ENCODE measurements at regions not wholly inside any gene's neighbourhood (a gene's known extent, or its start where the extent isn't known, plus 50 kb on each side); places are given as distances from the start of the nearest gene placed in this dataset.

GRCh38 chr3:43178891-43179366, 73.0 kb upstream of the POMGNT2 start:
- DNase-seq: peak; percentile 54 to 75 (median 65)

GRCh38 chr3:43177085-43177484, 71.2 kb upstream of the POMGNT2 start:
- no peak for DNase-seq

DNA sequence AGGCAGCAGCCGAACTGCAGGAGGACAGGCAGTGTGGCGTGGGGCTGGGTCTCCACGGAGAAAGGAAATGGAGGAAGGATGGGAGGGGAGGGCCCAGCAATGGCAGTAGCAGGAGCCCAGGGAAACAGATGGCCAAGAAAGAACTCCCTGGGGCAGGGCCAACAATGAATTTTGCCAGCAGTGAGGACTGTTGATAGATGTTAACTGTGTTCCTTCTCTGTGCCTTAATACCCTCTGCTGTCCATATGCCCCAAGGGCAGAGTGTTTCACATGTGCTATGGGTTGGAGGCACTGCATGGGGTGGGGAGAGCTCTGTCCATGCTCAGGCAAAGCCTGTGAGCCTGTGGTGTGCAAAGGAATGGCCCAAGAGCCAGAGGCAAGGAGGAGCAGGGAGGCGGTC, 70.8 kb upstream of the POMGNT2 start:
- no peak for DNase-seq

- DNase-seq: no peak
Measured at GRCh38 chr3:43175541-43175940, 69.7 kb upstream of the POMGNT2 start.

- no peak for DNase-seq
Measured at GRCh38 chr3:43173949-43174348, 68.1 kb upstream of the POMGNT2 start.

DNA sequence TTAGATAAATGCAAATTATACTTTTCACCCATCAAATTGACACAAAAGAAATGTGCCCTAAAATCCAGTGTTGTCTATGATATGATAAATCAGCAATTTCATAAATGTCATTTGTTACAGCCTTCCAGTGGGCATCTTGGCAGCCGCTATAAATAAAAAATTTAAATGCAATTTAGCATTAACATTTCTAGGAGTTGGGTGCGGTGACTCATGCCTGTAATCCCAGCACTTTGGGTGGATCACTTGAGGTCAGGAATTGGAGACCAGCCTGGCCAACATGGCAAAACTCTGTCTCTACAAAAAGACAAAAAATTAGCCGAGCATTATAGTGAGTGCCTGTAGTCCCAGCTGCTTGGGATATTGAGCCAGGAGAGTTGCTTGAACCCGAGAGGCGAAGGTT, 65.9 kb upstream of the POMGNT2 start:
- DNase-seq: no peak

- no peak for DNase-seq
Measured at GRCh38 chr3:43170553-43170952, 64.7 kb upstream of the POMGNT2 start.

DNA sequence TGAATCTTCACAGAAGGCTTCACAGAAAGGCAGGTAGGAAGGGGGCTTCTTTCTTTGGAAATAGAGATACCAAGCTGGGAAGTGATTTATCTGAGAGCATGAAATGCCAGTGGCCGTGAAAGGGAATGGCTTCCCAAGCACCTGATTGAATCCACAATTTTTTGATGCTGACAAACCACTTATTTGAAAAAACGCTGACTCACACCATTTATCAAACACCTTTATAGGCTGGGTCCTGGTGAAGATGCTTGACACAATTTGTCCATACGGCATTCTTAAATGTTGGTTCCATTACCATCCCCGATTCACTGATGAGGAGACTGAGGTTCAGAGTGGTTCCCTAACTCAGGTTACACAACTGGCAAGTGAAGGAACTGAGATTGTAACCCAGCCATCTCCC, 64.1 kb upstream of the POMGNT2 start:
- no peak for DNase-seq

DNA sequence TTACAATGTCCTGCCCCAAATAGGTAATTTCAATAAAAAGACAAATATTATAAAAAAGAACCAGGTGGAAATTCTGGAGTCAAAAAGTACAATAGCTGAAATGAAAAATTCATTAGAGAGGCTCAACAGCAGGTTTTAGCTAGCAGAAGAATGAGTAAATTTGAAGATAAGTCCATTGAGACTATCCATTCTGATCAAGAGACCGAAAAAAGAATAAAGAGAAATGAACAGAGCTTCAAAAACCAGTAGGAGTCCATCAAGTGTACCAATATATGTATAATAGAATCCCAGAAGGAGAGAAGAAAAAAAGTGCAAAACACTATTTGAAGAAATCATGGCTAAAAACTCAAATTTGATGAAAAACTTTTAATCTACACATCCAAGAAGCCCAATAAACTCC, 60.5 kb upstream of the POMGNT2 start:
- no peak for DNase-seq

- DNase-seq: no peak
Measured at GRCh38 chr3:43165786-43166185, 59.9 kb upstream of the POMGNT2 start.

DNA sequence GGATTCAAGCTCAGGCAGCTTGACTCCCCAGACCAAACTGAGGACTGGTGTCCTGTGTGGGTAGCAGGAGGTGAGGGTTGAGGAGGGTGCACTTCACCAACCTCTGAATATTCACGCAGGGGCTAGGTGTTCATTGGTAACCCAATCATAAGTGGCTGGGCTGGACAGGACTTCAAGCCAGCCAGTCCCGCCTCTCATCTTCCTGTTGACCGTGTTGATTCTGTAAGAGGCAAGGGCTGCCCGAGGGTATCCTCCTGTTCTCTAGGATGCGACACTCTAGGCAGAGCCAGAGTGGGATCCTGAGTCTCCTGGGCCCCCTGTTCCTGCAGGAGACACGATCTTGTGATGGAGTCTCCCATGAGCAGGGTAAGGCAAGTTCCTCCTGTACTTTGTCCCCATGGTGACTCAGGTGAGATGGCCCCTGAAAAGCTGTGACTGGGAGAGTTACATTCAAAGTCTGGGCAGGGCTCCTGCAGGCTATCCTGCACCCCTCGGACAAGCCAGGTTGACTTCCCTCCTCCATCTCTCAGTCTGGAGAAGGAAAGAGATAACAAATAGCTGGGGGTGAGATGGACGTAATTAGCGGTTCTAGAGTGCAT, 58.1 kb upstream of the POMGNT2 start:
- no peak for DNase-seq

DNA sequence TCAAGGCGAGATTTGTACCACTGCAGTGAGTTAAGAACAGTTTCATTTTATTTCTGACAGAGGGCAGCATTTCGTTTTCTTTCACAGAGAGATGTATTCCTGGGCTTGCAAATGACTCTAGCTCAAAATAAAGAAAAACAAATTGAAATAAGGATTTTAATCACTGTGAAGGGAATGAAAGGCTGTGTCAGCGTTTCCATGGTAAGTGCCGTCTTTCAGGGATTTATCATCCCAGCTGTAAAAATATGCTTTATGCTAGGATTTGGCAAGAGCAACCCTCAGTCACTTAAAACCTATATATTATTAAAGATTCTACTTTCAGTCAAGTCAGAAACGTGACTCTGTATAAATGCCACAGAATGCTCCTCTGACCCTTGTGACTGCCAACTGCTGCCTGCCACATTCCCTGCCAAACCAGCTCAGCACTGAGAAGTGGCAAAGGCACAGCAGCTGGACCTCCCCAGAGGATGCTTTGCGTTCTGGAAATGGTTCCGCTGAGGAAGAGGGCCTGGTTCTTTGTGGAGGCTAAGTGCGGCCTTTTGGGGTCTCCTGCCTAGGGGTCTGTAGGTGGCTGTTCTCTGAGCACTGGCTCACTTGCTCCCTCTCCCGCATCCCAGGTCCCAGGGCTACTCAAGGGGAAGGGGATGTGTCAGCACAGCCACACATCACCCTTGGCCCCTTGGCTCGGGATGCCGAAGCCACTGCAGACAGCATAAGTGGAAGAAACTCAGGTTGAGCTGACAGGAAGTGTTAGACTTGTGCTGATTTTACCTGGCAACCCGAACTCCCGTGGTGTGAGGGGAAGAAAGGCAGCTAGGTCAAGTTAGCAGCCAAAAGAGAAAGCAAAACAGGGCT, 56.6 kb upstream of the POMGNT2 start:
- peak in 2 of 3 donors; percentile 45 for DNase-seq

GRCh38 chr3:43161684-43162229, 55.9 kb upstream of the POMGNT2 start:
- DNase-seq: no peak

DNA sequence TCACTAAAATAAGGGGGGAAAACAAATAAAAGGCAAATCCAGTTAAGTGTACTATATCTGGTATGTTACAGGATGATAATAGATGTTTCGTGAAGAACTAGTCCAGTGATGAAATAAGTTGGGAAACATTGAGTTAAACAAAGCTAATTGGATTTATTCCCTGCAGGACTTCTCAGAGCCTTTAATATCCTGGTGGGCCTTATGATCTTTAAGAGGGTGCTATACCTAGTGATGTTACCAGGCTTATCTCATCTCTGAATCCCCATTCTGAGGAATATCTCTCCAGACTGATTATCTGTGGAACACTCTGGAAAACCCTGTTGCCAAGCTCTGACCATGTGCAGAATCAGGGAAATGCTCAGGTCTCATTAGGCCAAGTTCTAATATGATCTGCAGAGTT, 54.8 kb upstream of the POMGNT2 start:
- no peak for DNase-seq

- no peak for DNase-seq
Measured at GRCh38 chr3:43159876-43160255, 54.0 kb upstream of the POMGNT2 start.

GRCh38 chr3:43159131-43159875, 53.4 kb upstream of the POMGNT2 start:
- DNase-seq: no peak

DNA sequence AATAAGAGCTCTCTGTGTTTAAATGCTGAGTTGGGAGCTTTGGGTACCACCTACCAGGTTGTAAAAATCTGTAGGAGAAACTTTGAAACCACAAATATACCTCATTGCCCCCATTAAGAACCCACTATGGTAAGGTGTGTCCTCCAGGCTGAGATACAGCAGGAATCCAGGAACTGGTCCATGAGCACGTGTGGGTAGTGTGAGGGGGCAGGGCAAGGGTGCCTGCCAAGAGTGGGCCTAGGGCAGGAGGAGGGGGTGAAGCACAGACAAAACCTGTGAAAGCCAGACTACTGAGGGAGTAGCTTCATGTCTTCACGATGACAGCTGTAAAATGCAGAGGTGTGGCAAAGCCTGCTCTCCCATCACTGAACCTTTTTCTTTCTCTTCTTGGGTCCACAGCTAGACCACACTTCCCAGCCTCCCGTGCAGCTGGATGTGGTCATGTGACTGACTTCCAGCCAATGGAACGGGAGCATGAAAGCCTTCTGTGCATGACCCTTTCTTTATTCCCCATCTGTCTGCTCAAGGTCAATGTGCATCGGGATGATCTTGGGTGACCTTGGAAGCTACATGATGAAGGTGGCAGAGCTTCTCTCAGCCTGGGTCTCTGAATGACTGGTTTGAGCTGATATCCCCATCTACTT, 51.1 kb upstream of the POMGNT2 start:
- no peak for DNase-seq

DNA sequence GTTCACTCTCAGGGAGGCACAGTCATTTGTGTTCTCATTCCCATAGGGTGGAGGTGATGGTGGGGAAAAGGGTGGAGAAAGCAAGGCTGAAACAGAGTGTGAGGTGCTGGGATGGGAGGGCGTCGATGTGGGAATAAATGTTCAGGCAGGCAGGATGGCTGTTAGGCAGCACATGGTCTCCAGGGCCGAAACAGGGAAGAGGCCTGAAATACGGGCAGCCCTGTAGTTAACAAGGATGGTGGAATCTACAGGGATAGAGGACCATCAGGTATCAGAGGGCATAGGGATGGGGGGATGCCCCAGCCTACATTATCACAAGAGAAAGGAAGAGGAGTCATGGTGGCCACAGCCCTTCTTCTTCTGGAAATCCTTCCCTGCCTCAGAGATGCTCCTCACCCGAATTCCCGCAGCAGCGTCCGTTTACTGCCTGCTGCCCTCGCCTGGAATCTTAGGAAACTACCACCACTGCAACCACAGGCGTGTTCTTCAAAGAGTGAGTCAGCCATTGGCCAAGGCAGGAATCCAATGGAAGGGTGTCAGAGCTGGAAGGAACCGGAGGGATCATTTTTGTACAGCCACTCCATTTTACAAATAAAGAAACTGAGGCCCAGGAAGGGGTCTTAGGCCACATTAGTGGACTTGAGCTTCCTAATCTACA, 49.7 kb upstream of the POMGNT2 start:
- peak; percentile 16 to 26 (median 22) for DNase-seq

Measured in suppressor macrophage treated with lipopolysaccharide for 1 hour (primary cell).